ENCODE measurements at regions not wholly inside any gene's neighbourhood (a gene's known extent, or its start where the extent isn't known, plus 50 kb on each side); places are given as distances from the start of the nearest gene placed in this dataset.

- TF ChIP-seq EZH2phosphoT487 (IDR thresholded peaks at IDR 0.05; ENCODE audit: borderline replicate concordance) = no peak
- no peak for TF ChIP-seq CTCF (conservative IDR thresholded peaks at IDR 0.05; ENCODE audit: low read length)
- H3K27me3 ChIP-seq (ENCODE audit: insufficient read depth, low read length, poor library complexity, severe bottlenecking) = no peaks in the 10 kb centered on the region
- H2AFZ ChIP-seq (ENCODE audit: low read length) = no peak overlapping the region
- peak overlapping the region; percentile 20 for H3K9ac ChIP-seq (ENCODE audit: low read depth, low read length, poor library complexity, severe bottlenecking)
- H3K79me2 ChIP-seq (ENCODE audit: insufficient read depth, low read length) = no peaks in the 10 kb centered on the region
- H3F3A ChIP-seq (ENCODE audit: low read depth) = 0 out of 2 replicates have a peak, but pooled peaks cover 4% of the 10 kb centered on the region
- no peaks in the 10 kb centered on the region for H3K36me3 ChIP-seq (ENCODE audit: insufficient read depth, low read length)
- H3K9me2 ChIP-seq (replicated peaks; ENCODE audit: low read depth, low read length) = no peaks in the 10 kb centered on the region
- no peaks in the 10 kb centered on the region for H4K20me1 ChIP-seq (ENCODE audit: insufficient read depth, low read length, poor library complexity, severe bottlenecking)
- peak overlapping the region; percentile 57 for H3K4me3 ChIP-seq (ENCODE audit: low read length, poor library complexity, severe bottlenecking)
- peaks cover 80% of the 10 kb centered on the region for H3K4me1 ChIP-seq (ENCODE audit: insufficient read depth, low read length, poor library complexity, severe bottlenecking)
- H3K4me2 ChIP-seq (ENCODE audit: low read depth, low read length, poor library complexity, severe bottlenecking) = peak overlapping the region; percentile 77
- peaks cover 4% of the 10 kb centered on the region; the same call in 1 of the 2 replicates for H3K9me3 ChIP-seq (ENCODE audit: insufficient read depth, low read depth, low read length)
Observed at GRCh38 chr5:52709167-52709925, 78.4 kb upstream of the ITGA1 start.

DNA sequence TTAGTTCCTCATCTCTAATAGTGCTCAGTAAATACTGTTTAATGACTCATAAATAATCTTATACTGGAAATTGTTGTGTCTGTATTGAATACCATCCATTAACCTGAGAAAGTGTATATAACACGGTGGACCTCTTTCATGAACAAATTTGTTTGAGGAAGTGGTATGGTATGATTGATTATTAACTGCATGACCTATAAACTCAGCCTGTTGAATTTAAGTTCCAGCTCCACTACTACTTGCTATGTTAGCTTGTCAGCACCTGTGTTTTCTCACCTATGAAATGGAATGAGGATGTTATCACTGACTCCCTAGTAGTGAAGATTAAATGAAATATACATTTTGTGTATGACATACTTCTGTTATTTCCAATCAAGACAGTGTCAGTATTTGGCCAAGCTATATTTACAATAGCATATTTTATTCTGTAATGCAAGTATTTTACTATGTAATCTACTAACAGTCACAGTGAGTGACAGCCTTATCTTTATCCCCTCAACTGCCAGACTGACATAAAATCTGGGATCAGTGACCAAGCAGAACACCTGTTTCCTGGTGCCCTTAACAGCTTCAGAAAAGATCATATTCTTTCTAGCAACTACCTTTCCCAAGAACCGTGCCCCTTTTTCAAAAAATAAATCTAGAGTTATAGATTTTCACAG is 77.3 kb upstream of the ITGA1 start:
- Histone ChIP-seq H2AFZ (ENCODE audit: low read length) (no peak overlapping the region), H4K20me1 (ENCODE audit: insufficient read depth, low read length, poor library complexity, severe bottlenecking) (no peaks in the 10 kb centered on the region), H3F3A (ENCODE audit: low read depth) (0 out of 2 replicates have a peak, but pooled peaks cover 4% of the 10 kb centered on the region), H3K36me3 (ENCODE audit: insufficient read depth, low read length) (no peaks in the 10 kb centered on the region; the same call in 1 of the 2 replicates), H3K9ac (ENCODE audit: low read depth, low read length, poor library complexity, severe bottlenecking) (peak overlapping the region; percentile 26), H3K9me3 (ENCODE audit: insufficient read depth, low read depth, low read length) (peaks cover 7% of the 10 kb centered on the region), H3K4me3 (ENCODE audit: low read length, poor library complexity, severe bottlenecking) (peak overlapping the region; percentile 57), H3K9me2 (replicated peaks; ENCODE audit: low read depth, low read length) (no peaks in the 10 kb centered on the region), H3K27me3 (ENCODE audit: insufficient read depth, low read length, poor library complexity, severe bottlenecking) (no peaks in the 10 kb centered on the region), H3K4me1 (ENCODE audit: insufficient read depth, low read length, poor library complexity, severe bottlenecking) (peaks cover 69% of the 10 kb centered on the region), H3K79me2 (ENCODE audit: insufficient read depth, low read length) (no peaks in the 10 kb centered on the region), H3K4me2 (ENCODE audit: low read depth, low read length, poor library complexity, severe bottlenecking) (peak overlapping the region; percentile 77)
- TF ChIP-seq CTCF (conservative IDR thresholded peaks at IDR 0.05; ENCODE audit: low read length) (no peak), EZH2phosphoT487 (IDR thresholded peaks at IDR 0.05; ENCODE audit: borderline replicate concordance) (no peak)

- Histone ChIP-seq H4K20me1 (ENCODE audit: insufficient read depth, low read length, poor library complexity, severe bottlenecking) (no peaks in the 10 kb centered on the region), H3K27me3 (ENCODE audit: insufficient read depth, low read length, poor library complexity, severe bottlenecking) (no peaks in the 10 kb centered on the region), H3K36me3 (ENCODE audit: insufficient read depth, low read length) (no peaks in the 10 kb centered on the region; the same call in 1 of the 2 replicates), H3K9me2 (replicated peaks; ENCODE audit: low read depth, low read length) (no peaks in the 10 kb centered on the region), H3K4me2 (ENCODE audit: low read depth, low read length, poor library complexity, severe bottlenecking) (peak overlapping the region; percentile 77), H3F3A (ENCODE audit: low read depth) (0 out of 2 replicates have a peak, but pooled peaks cover 4% of the 10 kb centered on the region), H2AFZ (ENCODE audit: low read length) (no peak overlapping the region), H3K9ac (ENCODE audit: low read depth, low read length, poor library complexity, severe bottlenecking) (peak overlapping the region; percentile 26), H3K4me1 (ENCODE audit: insufficient read depth, low read length, poor library complexity, severe bottlenecking) (peaks cover 64% of the 10 kb centered on the region), H3K9me3 (ENCODE audit: insufficient read depth, low read depth, low read length) (peaks cover 13% of the 10 kb centered on the region), H3K4me3 (ENCODE audit: low read length, poor library complexity, severe bottlenecking) (peak overlapping the region; percentile 57), H3K79me2 (ENCODE audit: insufficient read depth, low read length) (no peaks in the 10 kb centered on the region)
- TF ChIP-seq EZH2phosphoT487 (IDR thresholded peaks at IDR 0.05; ENCODE audit: borderline replicate concordance) = no peak
- TF ChIP-seq CTCF (conservative IDR thresholded peaks at IDR 0.05; ENCODE audit: low read length) = no peak
Observed at GRCh38 chr5:52710972-52711596, 76.6 kb upstream of the ITGA1 start.

Data from Loucy (cell line).